Inferior parietal cortex (tissue), 1 donor: ENCODE measurements at regions not wholly inside any gene's neighbourhood (a gene's known extent, or its start where the extent isn't known, plus 50 kb on each side); places are given as distances from the start of the nearest gene placed in this dataset.
A peak's percentile ranks its signal among the peaks of the same experiment; 100 is the strongest.
"Not testable (repeated sequence)": the region's sequence is repeated elsewhere in the genome, so short reads cannot be mapped to it uniquely, and the experiment has no call there.

ENCODE experiments used
- DNase-seq: peaks from one replicate; pipeline ENCODE4 v3.0.0-alpha.2; 2016; ENCODE audit errors: extremely low spot score

DNA sequence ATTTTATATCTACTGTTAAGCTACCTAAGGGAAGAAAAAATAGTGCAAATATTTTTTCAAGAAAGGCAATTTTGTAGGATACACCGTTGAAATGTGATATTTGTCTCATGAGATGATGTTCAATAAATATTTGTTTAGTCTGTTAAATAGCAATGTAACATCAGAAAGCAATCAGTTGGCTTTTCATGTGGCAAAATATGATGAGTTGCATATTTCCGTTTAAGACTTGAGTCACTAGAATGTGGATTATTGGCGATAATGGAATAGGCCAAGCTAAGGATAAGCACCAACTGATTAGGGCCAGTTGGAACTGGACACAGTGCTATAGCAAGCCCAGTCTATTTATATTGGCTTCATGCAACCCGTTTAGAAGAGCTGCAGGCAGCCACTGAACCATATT lies 250.4 kb upstream of the SLC16A7 start:
- no peak for DNase-seq

DNA sequence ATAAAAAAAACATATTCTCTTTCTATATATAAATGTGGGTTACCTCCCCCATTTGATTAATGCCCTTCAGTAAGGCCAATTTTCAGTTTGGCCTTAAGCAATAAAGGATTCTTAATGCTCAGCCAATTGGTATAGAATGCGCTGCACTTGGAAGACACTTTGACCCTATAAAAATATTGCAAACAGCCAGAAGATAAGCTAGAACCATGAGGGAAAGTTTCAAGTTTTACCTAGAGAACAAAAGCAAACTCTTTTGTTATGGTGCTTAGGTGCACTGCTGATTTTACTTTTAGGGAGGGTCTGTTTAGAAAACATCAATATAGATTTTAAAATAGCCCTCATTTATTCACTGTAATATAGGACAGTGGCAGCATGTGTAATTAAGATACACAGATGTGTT lies 251.6 kb upstream of the SLC16A7 start:
- DNase-seq, result no peak

DNA sequence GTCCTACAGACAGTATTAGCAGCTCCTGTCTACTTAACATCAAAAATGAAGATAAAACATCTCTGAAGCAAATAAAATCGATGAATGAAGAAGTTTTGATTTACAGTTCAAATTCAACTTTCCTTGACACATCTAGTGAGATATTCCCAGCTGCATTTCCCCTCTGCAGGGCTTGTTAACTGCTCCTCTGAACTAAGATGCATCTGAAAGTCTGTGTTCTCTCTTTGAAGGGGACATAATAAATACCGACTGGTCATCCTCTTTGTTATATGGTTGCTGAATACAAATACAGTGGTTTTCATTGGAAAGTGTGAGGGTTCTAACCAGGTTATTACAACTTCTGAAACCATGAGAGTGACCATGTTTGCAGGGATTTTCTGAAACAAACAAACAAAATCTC lies 266.4 kb upstream of the SLC16A7 start:
- DNase-seq, result peak; percentile 11

DNA sequence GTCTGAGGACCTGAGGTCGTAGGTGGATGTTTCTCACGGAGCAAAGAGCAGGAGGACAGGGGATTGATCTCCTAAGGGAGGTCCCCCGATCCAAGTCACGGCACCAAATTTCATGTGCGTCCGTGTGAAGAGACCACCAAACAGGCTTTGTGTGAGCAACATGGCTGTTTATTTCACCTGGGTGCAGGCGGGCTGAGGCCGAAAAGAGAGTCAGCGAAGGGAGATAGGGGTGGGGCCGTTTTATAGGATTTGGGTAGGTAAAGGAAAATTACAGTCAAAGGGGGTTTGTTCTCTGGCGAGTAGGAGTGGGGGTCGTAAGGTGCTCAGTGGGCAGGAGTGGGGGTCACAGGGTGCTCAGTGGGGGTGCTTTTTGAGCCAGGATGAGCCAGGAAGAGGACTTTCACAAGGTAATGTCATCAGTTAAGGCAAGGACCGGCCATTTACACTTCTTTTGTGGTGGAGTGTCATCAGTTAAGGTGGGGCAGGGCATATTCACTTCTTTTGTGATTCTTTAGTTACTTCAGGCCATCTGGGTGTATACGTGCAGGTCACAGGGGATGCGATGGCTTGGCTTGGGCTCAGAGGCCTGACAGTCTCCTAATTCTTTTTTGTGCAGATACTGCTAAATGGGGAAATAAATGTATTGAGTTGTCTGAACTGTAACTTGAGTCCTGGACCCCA lies 267.3 kb upstream of the SLC16A7 start:
- not testable (repeated sequence) for DNase-seq

DNA sequence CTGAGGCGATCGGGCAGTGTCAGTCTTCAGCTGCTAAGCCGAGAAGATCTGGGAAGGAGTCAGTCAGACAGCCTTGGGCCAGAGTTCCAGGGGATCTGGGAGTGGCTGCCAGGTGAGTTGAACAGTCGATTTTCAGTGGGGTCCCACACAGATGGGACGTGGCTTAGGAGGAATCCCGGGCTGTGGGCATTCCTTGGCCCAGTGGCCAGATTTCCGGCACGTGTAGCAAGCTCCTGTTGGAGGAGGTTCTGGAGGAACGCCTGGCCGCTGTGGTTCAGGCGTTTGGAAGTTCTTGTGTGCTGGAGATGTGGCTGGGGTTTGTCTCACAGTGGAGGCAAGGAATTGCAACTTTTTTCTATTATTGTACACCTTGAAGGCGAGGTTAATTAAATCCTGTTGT lies 269.4 kb upstream of the SLC16A7 start:
- DNase-seq, result not testable (repeated sequence)

DNA sequence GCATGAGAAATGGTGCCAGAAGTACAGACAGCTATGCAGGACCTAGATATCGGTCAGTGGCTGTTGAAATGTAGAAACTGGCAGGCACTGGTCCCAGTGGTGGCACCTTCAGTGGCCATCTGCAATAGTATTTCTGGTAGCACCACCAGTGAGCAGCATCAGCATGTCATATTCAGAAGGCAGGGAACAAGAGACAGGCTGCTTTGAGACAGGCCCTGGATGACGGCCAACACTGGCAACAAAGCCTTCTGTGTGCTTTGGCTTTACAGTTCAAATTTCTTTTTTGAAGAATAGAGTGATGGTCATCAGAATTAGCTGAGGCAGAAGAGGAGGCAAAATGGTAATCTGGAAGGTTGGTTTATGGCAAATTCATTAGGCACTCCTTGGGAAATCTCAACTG lies 273.4 kb upstream of the SLC16A7 start:
- DNase-seq, result peak; percentile 80

DNA sequence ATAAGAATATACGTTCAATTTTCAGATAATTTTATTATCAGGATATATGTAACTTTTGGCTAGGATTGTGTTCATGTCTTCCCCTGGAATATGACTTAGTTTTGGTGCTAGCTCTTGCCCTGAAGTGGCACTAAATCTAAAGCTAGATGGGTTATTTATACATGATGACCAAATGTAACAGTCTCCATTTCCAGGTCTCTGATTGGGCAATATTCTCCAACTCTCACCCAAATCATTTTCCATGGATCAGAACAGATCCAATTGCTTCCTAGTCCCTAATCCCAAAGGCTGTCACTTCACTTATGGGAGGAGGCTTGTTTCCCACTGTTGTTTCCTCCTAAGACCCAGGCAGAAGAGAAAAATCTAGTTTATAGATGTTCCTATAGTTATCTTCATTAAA lies 274.6 kb upstream of the SLC16A7 start:
- no peak for DNase-seq

DNA sequence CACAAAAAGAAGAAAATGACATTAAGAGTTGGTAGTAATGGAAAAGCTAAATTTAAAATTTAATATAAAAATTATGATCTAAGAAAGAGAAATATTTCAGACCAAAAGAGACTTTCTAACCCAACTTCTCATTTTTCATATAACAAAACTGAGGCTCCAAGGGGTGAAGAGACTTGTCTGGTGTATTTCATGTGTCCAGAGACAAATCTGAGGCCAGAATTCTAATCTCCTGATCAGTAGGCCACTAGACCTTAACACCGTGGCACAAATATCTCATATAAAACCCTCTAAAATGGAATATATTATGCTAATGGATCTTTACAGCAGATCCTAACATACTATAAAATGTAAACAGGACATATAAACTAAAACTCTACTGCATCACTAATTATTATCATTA lies 275.7 kb upstream of the SLC16A7 start:
- no peak for DNase-seq

DNA sequence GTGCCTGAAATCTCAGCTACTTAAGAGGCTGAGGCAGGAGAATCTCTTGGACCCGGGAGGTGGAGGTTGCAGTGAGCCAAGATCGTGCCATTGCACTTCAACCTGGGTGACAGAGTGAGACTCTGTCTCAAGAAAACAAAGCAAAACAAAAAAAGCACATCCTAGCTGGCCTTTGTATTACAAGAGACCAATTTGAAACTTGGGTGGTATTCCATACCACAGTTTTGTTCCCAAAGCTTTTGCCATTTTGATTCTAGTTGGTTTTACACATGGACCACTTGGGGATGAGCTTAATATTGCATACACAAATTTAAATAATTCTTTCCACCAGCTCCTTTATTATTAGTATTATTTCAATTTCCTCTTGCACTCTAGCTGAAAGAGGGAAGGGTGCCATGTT lies 276.9 kb upstream of the SLC16A7 start:
- no peak for DNase-seq

DNA sequence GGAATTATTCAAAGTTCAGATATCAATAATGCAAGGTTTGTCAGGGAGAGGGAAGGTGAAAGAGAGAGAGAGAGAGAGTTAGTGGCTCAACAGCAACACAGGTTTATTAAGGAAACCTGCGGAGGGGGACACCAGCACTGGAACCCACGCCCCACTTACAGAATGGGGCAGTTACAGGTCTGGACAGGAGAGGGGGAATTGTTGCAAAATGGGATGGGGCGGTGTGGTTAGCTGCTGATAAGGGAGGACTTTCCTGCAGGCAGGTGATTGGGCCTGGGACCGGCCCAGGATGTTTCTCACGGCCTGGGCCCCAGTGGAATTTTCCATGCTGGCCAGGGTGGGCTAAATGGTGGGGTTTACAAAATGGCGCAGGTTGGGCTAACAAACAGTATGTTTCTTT lies 278.2 kb upstream of the SLC16A7 start:
- DNase-seq, result no peak

DNA sequence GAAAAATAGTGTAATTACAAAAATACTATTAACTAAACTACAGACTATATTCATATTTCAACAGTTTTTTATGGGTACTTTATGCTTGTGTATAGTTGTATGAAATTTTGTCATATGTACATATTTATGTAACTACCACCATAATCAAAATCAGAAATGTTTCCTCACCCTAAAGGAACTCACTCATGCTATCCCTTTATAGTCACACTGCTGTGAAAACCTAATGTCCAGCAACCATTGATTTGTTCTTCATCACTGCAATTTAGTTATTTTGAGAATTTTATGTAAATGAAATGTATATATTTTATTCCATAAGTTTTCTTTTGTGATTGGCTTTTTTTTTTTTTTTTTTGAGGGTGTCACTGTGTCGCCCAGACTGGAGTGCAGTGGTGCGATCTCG lies 278.9 kb upstream of the SLC16A7 start:
- DNase-seq, result no peak

DNA sequence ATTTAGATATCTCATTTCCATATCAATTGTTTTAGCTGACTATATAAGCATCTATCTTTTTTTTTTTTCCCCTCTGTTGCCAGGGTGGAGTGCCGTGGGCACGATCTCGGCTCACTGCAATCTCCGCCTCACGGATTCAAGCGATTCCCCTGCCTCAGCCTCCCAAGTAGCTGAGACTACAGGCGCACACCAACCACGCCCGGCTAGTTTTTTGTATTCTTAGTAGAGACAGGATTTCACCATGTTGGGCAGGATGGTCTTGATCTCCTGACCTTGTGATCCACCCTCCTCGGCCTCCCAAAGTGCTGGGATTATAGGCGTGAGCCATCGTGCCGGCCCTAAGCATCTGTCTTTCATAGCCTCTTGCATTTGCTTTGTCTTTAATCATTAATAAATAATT lies 279.5 kb upstream of the SLC16A7 start:
- DNase-seq, result not testable (repeated sequence)

DNA sequence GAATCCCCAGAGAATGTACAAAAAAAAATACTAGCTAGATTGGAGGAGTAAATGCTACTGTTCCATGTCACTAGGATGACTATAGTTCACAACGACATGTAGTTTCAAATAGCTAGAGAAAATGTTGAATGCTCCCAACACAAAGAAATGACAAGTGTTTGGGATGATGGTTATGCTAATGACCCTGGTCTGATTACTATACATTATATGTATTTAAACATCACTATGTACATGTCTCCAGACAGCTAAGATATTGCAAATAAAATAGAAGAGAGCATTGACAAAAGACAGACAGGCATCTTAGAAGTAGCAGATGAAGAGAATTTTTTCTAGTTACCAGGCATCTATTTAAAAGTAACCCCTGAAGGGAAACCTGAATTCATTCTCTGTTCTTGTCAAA lies 281.6 kb upstream of the SLC16A7 start:
- no peak for DNase-seq

DNA sequence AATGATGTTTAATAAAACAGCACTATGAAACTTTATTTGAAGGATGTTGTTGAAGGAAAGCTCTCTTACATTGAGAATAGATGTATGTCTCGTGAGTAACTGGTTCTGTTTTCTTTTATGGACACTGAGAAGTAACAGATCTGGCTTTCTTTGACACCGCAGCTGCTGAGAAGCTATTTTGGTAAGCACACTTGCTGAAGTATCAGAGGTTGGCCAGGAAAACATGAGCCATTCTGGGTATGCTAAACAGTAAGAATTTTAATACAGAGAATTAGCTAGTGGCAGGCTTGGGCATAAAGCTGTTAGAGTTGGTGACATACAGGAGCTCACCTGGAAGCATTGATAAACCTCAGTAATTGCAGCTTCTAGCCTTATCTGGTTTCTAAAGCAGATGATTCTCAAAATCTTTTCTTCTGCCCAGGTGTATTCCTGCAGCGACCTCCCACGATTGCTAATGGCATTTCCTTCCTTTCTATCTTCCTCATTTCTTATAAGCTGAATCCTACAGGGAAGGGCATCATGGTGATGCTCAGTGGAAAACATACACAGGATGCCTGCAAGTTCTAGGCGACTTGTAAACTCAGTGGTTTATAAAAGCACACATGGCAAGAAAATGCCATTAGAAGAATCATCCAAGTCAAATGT lies 291.6 kb upstream of the SLC16A7 start:
- DNase-seq, result no peak

DNA sequence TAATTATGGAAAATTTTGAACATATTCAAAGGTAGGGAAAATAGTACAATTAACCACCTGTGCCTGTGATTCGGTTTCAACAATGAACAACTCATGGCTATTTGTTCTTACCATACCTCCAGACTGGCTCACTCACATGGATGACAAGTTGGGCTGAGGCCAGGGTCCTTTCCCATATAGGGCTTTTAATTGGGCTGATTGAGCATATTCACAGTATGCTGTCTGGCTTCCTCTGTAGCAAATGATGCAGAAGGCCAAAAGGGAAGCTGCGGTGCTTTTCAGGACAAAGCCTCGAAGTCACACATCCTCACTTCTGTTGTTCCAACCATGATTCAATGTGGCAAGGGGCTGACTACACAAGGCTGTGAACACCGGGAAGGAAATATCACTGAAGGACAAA lies 297.5 kb upstream of the SLC16A7 start:
- DNase-seq, result no peak

DNA sequence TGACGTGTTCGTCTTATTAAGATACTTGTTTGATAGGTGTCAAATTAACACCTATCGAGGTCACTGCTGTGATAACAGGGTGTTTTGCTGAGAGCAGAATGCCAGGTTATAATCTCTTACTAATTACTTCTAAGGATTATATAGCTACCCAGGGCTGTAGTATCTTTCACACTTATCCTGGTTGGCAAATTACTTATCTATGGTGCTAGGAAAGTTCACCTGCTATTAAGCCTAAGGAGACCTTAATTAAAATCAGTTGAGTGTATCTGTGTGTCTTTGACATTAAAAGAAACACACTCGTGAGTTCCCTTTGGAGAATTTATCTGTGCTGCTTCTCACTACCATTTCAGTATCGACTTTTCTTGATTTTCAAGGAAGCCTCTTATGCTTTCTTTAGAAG lies 301.6 kb upstream of the SLC16A7 start:
- DNase-seq, result no peak

DNA sequence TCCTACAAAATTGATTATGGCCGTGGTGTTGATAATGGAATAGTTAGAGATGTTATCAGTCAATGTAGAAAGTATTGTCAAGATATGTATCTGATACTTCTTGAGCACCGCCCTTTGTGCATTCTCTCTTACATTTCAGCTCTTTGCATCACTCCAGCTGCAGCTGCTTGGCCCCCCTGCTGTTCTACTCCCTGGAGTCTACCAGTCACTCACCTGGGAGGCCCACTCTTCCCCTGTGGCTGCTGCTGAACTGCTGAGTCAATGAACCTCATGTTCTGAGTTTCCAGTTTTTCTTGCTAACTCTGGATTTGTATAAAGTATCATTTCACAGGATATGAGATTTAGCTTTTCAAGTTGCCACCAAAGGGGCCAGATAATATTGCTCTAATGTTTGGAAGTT lies 312.8 kb upstream of the SLC16A7 start:
- no peak for DNase-seq

DNA sequence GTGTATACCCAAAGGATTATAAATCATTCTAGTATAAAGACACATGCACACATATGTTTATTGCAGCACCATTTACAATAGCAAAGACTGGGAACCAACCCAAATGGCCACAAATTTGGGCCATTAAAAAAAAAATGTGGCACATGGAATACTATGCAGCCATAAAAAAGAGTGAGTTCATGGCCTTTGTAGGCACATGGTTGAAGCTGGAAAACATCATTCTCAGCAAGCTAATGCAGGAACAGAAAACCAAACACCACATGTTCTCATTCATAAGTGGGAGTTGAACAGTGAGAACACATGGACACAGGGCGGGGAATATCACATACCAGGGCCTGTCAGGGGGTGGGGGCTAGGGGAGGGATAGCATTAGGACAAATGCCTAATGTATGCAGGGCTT lies 322.3 kb upstream of the SLC16A7 start:
- not testable (repeated sequence) for DNase-seq

DNA sequence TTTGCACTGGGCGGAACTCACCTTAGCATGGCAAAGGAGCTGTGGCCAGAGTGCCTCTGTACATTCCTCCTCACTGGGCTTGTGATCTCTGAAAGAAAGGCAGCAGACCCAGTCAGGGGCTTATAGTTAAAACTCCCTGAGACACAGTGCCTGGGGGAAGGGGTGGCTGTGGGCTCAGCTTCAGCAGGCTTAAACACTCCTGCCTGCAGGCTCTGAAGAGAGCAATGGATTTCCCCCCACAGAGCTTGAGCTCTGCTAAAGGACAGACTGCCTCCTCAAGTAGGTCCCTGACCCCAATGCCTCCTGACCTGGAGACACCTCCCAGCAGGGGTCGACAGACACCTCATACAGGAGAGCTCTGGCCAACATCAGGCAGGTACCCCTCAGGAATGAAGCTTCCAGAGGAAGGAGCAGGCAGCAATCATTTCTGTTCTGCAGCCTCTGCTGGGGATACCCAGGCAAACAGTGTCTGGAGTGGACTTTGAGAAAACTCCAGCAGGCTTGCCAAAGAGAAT lies 327.5 kb upstream of the SLC16A7 start:
- DNase-seq, result no peak

DNA sequence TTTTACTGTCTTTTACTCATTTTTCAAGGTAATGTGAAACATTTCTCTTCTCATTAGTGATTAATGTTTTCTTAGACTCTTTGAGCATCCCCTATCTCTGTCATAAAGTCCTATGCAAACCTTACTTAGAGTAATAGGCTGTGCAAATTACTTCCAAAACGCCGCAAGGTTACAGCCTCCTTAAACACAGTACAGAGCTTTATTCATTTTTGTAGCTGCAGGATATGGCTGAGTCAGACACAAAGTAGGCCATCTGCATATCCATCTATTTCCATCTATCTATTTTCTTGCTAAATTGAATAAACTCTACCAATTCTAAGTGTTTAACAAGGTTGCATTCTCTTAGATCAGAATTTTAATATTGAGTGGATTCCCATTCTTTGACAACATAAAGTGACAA lies 335.6 kb upstream of the SLC16A7 start:
- DNase-seq, result no peak

DNA sequence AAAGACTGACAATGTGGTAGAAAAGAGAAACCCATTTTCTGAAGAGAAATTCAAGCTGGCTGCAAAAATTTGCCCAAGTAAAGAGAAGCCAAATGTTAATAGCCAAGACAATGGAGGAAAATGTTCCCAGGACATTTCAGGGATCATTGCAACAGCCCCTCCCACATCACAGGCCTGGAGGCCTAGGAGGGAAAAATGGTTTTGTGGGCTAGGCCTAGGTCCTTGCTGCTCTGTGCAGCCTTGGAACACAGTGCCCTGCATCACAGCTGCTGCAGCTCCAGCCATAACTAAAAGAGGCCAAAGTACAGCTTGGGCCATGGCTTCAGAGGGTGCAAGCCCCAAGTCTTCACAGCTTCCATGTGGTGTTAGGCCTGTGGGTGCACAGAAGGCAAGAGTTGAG lies 332.4 kb upstream of the LRIG3 start:
- no peak for DNase-seq

DNA sequence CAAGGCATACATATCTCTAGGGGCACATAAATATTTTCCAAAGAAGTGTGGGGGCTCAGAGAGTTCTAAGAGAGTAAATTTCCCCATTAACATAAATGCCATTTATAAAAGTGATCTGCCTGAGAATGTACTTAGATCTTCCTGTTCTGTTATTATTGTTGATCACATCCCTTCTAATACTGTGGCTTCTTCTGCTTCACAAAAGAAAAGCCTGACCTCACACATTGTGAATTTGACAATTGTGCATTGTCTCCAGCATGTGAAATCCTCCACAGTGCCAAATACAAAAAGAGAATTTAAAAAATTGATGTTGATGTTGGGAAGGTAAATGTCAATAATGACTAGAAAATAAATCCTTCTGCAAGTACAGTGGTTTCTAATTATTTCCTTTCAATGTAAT lies 330.5 kb upstream of the LRIG3 start:
- DNase-seq, result no peak

DNA sequence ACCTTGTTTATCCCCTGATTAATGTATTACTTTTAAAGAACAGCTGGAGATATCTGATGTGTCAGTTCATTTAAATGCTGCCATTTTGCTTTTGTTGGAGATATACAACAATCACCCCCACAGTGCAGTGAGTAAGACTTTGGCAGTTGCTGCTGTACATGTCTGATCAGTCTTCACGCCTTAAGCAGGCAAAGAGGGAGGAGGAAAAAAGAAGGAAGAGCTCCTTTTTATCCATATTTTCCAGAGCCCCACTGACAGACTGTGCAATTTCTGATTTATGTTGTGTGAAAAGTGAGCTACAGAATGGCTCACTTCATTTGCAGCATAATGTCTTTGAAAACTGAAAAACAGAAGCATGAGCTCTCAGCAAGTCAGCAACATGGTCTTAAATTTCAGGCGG lies 319.7 kb upstream of the LRIG3 start:
- peak; percentile 15 for DNase-seq

DNA sequence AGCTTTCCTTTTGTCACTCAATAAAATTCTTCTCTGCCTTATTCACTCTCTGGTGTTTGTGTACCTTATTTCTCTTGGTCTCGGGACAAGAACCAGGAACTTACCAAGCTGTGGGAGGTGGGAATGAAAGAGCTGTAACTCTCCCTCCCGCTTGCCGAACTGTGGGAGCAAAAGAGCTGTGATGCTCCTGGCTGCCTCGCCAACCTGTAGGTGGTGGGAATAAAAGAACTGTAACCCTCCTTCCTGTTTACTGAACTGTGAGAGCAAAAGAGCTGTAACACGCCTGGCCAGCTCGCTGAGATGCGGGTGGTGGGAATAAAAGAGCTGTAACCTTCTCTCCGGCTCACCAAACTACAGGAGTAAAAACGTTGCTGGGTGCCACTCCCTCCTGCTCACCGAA lies 314.1 kb upstream of the LRIG3 start:
- no peak for DNase-seq
